Hepatocyte (in vitro differentiated cells): ENCODE measurements at regions not wholly inside any gene's neighbourhood (a gene's known extent, or its start where the extent isn't known, plus 50 kb on each side); places are given as distances from the start of the nearest gene placed in this dataset.

Source experiments
- DNase-seq: peaks from one replicate; pipeline ENCODE4 v3.0.0-alpha.2; 2016; ENCODE audit warnings: low spot score
- H2AFZ ChIP-seq: fragments of 200-600 bp; sonication (generic); 2 replicates; pipeline ENCODE4 v1.6.0; 2016; ENCODE audit warnings: antibody characterized with exemption, mild to moderate bottlenecking
- H3K27ac ChIP-seq: fragments of 200-600 bp; sonication (generic); 2 replicates; pipeline ENCODE4 v1.5.1; 2016; ENCODE audit warnings: mild to moderate bottlenecking
- H3K27me3 ChIP-seq: fragments of 200-600 bp; sonication (generic); 2 replicates; pipeline ENCODE4 v1.6.1; 2016
- H3K36me3 ChIP-seq: fragments of 200-600 bp; sonication (generic); replicated peaks from 2 replicates; pipeline ENCODE4 v1.5.1; 2016; ENCODE audit warnings: low read depth; ENCODE audit not compliant: insufficient read depth
- H3K4me1 ChIP-seq: fragments of 200-600 bp; sonication (generic); 2 replicates; pipeline ENCODE4 v1.5.1; 2016; ENCODE audit warnings: mild to moderate bottlenecking, moderate library complexity; ENCODE audit not compliant: insufficient read depth
- H3K4me2 ChIP-seq: fragments of 200-600 bp; sonication (generic); 2 replicates; pipeline ENCODE4 v1.6.0; 2016
- H3K4me3 ChIP-seq: fragments of 200-600 bp; sonication (generic); 2 replicates; pipeline ENCODE4 v1.5.1; 2016; ENCODE audit warnings: mild to moderate bottlenecking
- H3K79me2 ChIP-seq: fragments of 200-600 bp; sonication (generic); 2 replicates; pipeline ENCODE4 v1.6.0; 2017; ENCODE audit warnings: mild to moderate bottlenecking
- H3K9me2 ChIP-seq: fragments of 200-600 bp; sonication (generic); replicated peaks from 2 replicates; pipeline ENCODE4 v1.6.0; 2017; ENCODE audit warnings: mild to moderate bottlenecking; ENCODE audit not compliant: insufficient read depth
- H3K9me3 ChIP-seq: fragments of 200-600 bp; sonication (generic); 2 replicates; pipeline ENCODE4 v1.5.1; 2016; ENCODE audit warnings: low read depth, mild to moderate bottlenecking
- H4K20me1 ChIP-seq: fragments of 200-600 bp; sonication (generic); 2 replicates; pipeline ENCODE4 v1.6.0; 2016; ENCODE audit warnings: mild to moderate bottlenecking; ENCODE audit not compliant: insufficient read depth, poor library complexity, severe bottlenecking
- EZH2 ChIP-seq: fragments of 200-600 bp; sonication (generic); IDR thresholded peaks from 2 replicates; pipeline ENCODE4 v1.6.1; 2016; ENCODE audit warnings: antibody characterized with exemption, mild to moderate bottlenecking, borderline replicate concordance
- EZH2phosphoT487 ChIP-seq: fragments of 200-600 bp; sonication (generic); IDR thresholded peaks from one replicate; pipeline ENCODE4 v1.6.1; 2018; ENCODE audit warnings: antibody characterized with exemption, mild to moderate bottlenecking, low read depth, moderate library complexity; ENCODE audit not compliant: unreplicated experiment, severe bottlenecking
- WGBS: methylation state at CpG from one replicate; pipeline ENCODE4 v1.1.6; 2016; ENCODE audit warnings: low lambda C conversion rate; ENCODE audit errors: missing lambda C conversion rate; 5-methylcytosine and 5-hydroxymethylcytosine counted together
- TF ChIP-seq, protein P1 (sequence below): fragments of 200-600 bp; sonication (generic); IDR thresholded peaks from 2 replicates; pipeline ENCODE4 v1.5.1; 2016; ENCODE audit warnings: antibody characterized with exemption, mild to moderate bottlenecking; ENCODE audit not compliant: poor library complexity

- Histone ChIP-seq H3K79me2 (no peaks in the 10 kb centered on the region), H3K27ac (no peak overlapping the region), H3K9me3 (no peaks in the 10 kb centered on the region), H3K36me3 (no peaks in the 10 kb centered on the region), H3K9me2 (no peaks in the 10 kb centered on the region), H3K4me1 (no peaks in the 10 kb centered on the region), H4K20me1 (no peaks in the 10 kb centered on the region), H3K4me2 (no peak overlapping the region), H3K27me3 (no peaks in the 10 kb centered on the region), H3K4me3 (no peak overlapping the region), H2AFZ (no peak overlapping the region)
- no peak for TF ChIP-seq EZH2
- no peak for TF ChIP-seq EZH2phosphoT487
- TF ChIP-seq, protein P1, sequence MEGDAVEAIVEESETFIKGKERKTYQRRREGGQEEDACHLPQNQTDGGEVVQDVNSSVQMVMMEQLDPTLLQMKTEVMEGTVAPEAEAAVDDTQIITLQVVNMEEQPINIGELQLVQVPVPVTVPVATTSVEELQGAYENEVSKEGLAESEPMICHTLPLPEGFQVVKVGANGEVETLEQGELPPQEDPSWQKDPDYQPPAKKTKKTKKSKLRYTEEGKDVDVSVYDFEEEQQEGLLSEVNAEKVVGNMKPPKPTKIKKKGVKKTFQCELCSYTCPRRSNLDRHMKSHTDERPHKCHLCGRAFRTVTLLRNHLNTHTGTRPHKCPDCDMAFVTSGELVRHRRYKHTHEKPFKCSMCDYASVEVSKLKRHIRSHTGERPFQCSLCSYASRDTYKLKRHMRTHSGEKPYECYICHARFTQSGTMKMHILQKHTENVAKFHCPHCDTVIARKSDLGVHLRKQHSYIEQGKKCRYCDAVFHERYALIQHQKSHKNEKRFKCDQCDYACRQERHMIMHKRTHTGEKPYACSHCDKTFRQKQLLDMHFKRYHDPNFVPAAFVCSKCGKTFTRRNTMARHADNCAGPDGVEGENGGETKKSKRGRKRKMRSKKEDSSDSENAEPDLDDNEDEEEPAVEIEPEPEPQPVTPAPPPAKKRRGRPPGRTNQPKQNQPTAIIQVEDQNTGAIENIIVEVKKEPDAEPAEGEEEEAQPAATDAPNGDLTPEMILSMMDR = no peak
- whole genome bisulfite sequencing = 69% methylated on average over 5 of the region's 7 CpGs
- no peak for DNase-seq
Observed at GRCh38 chr7:32178677-32179366, 108.6 kb upstream of the PDE1C start.

DNA sequence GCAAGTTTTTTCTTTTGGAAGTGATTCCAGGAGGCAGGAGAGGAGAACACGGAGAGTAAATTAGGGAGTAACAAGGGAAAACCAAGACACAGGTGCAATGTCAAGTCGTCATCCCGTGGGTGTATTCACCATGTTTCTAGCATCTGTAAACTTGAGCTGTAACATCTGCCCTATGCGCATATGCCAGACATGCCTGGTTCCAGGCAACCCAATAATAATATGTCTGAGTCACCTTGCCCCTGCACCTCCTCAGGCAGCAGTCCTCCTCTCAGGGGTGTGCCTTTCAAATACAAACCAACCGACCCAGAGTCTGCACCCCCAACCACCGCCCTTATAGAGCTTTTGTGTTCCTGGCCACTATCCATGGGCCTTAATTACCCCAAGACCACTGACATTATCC lies 107.0 kb upstream of the PDE1C start:
- H3K79me2 ChIP-seq = no peaks in the 10 kb centered on the region
- no peak for TF ChIP-seq EZH2phosphoT487
- TF ChIP-seq, protein P1 = no peak
- TF ChIP-seq EZH2 = no peak

GRCh38 chr7:32175099-32175498 lies 104.9 kb upstream of the PDE1C start:
- H3K4me1 ChIP-seq = no peaks in the 10 kb centered on the region
- no peak for DNase-seq
- TF ChIP-seq, protein P1 = no peak
- TF ChIP-seq EZH2 (no peak), EZH2phosphoT487 (no peak)
- no peaks in the 10 kb centered on the region for H3K27me3 ChIP-seq
- no peaks in the 10 kb centered on the region for H3K36me3 ChIP-seq
- no peak overlapping the region for H3K27ac ChIP-seq
- no peak overlapping the region for H2AFZ ChIP-seq
- no peaks in the 10 kb centered on the region for H3K9me2 ChIP-seq
- H4K20me1 ChIP-seq = no peaks in the 10 kb centered on the region
- H3K79me2 ChIP-seq = no peaks in the 10 kb centered on the region
- H3K4me3 ChIP-seq = no peak overlapping the region
- no peaks in the 10 kb centered on the region for H3K9me3 ChIP-seq
- no peak overlapping the region for H3K4me2 ChIP-seq
- 88% methylated on average over 2 of the region's 2 CpGs for WGBS

More for the DNA sequence above, 107.0 kb upstream of the PDE1C start:
- Histone ChIP-seq H3K27me3 (no peaks in the 10 kb centered on the region), H3K4me3 (no peak overlapping the region), H3K4me2 (no peak overlapping the region), H4K20me1 (no peaks in the 10 kb centered on the region), H2AFZ (no peak overlapping the region), H3K36me3 (no peaks in the 10 kb centered on the region), H3K9me3 (no peaks in the 10 kb centered on the region), H3K4me1 (no peaks in the 10 kb centered on the region), H3K9me2 (no peaks in the 10 kb centered on the region), H3K27ac (no peak overlapping the region)
- WGBS = 81% methylated on average over 6 of the region's 6 CpGs
- no peak for DNase-seq
